ENCODE measurements at regions not wholly inside any gene's neighbourhood (a gene's known extent, or its start where the extent isn't known, plus 50 kb on each side); places are given as distances from the start of the nearest gene placed in this dataset.

- TF ChIP-seq BRCA1 (IDR thresholded peaks at IDR 0.05; ENCODE audit: low read depth, low read length) (no peak), POLR2A (IDR thresholded peaks at IDR 0.05; ENCODE audit: control extremely low read depth in 1 of 2, low read depth in 2 of 2, low read length in 2 of 2) (no peak), CTCF (IDR thresholded peaks at IDR 0.05; ENCODE audit: control extremely low read depth in 1 of 3, insufficient read depth in 1 of 3, low read depth in 1 of 3, low read length in 3 of 3) (no peak), EGR1 (IDR thresholded peaks at IDR 0.05; ENCODE audit: borderline replicate concordance, low read depth, low read length) (no peak), POLR2AphosphoS5 (IDR thresholded peaks at IDR 0.05; ENCODE audit: low read depth, low read length) (no peak), RAD21 (IDR thresholded peaks at IDR 0.05 in 1 of 2, conservative IDR thresholded peaks at IDR 0.05 in 1 of 2; ENCODE audit: low read depth in 2 of 2, low read length in 2 of 2) (no peak), USF2 (IDR thresholded peaks at IDR 0.05; ENCODE audit: low read length) (no peak), FOSL1 (IDR thresholded peaks at IDR 0.05; ENCODE audit: insufficient read depth, low read depth, low read length) (no peak), ATF2 (IDR thresholded peaks at IDR 0.05; ENCODE audit: low read length) (no peak), TCF12 (IDR thresholded peaks at IDR 0.05; ENCODE audit: low read depth, low read length) (no peak), EP300 (IDR thresholded peaks at IDR 0.05; ENCODE audit: borderline replicate concordance in 1 of 2, low read depth in 2 of 2, low read length in 2 of 2) (no peak), SIRT6 (IDR thresholded peaks at IDR 0.05; ENCODE audit: low read length) (no peak), RNF2 (IDR thresholded peaks at IDR 0.05; ENCODE audit: borderline replicate concordance, low read depth, low read length, missing control alignments, poor library complexity, severe bottlenecking) (no peak)
- TF ChIP-seq, protein P1, sequence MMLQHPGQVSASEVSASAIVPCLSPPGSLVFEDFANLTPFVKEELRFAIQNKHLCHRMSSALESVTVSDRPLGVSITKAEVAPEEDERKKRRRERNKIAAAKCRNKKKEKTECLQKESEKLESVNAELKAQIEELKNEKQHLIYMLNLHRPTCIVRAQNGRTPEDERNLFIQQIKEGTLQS (IDR thresholded peaks at IDR 0.05; ENCODE audit: insufficient read depth, low read depth, low read length): no peak
Measured at GRCh38 chr1:47579809-47580208, 142.0 kb downstream of the FOXD2 start.

Measured in H1 (cell line).